Amniotic epithelial cell (primary cell): ENCODE measurements at regions not wholly inside any gene's neighbourhood (a gene's known extent, or its start where the extent isn't known, plus 50 kb on each side); places are given as distances from the start of the nearest gene placed in this dataset.
"Not testable (repeated sequence)": the region's sequence is repeated elsewhere in the genome, so short reads cannot be mapped to it uniquely, and the experiment has no call there.

ENCODE experiments used
- DNase-seq: peaks from one replicate; pipeline ENCODE4 v3.0.0-alpha.2; 2010; ENCODE audit warnings: low read depth

DNA sequence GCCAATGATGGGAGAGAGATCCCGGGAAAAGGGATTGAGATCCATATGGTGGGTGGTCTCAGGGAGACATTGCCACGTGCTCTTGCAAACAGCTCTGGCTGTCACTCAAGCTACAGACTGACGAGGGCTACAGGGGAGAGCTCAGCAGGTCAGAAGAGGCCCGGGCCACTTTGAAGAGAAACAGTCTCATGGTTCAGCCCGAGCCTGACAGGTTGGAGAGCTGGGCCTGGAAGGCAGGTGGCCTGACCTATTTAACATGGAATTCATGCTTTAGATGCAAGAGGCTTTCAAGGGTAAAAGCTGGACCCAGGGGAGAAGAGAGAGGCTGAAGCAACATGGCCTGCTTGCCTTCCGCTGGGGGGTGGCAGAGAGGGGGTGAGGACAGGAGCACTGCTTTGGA lies 81.0 kb upstream of the BRD7 start:
- DNase-seq: no peak

DNA sequence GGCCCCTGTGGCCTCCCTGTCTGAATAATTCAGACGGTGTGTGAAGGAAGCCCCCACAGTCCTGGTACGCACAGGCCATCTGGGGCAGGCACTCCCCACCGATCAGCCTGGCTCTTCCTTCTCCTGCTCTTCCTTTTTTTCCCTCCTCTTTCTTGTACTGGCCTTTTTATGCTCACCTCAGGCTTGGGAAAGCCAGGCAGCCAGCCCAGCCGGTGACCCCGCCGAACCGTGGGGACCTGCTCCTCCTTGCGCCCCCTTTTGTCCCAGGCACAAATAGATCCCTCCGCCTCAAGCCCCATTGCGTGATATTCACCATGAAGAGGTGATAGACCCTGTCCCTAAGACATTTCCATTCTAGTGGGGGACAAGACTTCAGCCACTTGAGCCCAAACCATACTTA lies 80.2 kb upstream of the BRD7 start:
- DNase-seq: no peak

DNA sequence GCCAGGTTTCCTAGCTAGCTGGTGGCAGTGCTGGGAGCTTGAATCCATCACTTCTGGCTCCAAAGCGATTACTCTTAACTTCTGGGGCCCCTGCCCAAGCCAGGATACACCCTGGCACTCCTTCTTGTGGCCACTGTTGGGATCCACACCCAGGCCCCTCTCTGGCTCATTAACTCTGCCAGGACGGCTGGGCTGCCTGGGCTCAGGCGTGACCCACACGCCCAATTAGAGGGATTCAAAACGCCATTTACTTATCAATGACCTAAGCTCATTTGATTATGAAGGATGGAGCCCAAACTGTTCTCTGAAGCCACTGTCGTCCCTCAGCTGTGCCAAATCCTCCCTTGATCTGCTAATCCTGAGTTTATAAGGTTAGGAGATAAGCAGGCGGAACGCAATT lies 79.7 kb upstream of the BRD7 start:
- no peak for DNase-seq

DNA sequence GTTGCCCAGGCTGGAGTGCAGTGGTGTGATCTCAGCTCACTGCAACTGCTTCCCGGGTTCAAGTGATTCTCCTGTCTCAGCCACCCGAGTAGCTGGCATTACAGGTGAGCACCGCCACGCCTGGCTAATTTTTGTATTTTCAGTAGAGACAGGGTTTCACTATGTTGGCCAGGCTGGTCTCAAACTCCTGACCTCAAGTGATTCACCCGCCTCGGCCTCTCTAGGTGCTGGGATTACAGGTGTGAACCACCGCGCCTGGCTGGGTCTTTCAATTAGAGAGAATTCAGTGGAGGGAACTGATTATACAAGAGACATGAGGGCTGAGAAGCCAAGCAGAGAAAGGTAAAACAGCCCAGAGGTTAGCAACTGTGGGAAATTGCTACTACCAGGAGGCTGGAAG lies 78.6 kb upstream of the BRD7 start:
- DNase-seq: not testable (repeated sequence)

DNA sequence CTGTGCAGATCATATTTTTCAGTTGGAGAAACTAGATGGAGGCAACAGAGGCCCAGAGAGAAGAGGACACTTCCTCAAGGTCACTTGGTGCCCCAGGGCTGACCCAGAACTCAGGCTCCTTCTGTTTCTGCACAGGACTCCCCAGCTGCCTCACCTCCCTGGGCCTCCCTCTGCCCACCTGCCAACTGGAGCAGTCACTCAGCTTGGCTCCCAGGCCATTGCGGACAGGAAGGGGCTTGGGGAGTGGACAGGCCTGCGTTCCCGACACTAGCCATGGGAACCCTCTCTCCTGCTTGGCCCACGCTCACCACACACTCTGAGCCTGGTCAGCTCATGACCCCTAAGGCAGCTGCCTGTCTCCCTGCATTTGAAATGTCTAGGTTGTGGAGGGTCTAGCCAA lies 78.1 kb upstream of the BRD7 start:
- DNase-seq: no peak

DNA sequence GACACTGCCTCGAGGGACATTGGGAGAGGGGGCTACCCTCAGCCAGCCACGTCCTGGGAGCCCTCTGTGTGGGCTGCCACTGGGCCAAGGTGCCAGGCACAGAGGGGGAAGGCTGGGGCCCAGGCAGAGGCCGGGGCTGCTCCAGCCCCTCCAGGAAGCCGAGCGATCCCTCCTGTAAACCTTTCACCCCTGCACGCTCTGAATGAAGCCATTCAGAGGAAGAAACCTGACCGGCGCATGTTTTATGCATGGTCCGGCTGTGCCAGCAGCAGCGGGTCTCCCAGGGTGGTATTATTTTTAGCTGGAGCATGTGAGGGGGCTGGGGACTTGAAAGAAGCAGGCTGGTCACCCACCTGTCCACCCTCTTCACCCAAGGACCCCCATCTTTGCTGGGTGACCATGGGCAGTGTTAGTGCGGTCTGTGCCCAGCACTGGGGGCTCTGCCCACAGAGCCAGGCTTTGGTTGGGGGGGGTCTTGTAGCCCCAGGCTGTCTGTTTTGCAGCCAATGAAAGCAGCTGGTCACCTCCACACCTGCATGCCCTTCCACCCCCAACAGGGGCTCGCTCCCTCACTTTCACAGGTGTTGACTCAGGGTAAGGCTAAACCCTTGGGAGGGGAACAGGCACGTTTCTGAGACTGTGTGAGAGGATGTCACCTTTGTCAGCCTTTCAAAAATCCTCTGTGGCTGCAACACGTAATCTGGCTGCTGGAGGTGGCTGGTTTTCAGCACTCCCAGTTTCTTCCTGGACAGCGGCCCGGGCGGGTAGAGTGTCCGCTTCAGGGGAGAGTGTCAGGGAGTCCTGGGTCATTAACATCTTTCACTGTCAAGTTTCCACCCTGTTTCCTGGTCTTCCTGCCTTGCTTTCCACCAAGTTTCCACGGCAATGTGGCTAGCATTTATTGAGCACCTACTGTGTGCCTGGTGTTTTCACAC lies 77.1 kb upstream of the BRD7 start:
- DNase-seq: no peak

DNA sequence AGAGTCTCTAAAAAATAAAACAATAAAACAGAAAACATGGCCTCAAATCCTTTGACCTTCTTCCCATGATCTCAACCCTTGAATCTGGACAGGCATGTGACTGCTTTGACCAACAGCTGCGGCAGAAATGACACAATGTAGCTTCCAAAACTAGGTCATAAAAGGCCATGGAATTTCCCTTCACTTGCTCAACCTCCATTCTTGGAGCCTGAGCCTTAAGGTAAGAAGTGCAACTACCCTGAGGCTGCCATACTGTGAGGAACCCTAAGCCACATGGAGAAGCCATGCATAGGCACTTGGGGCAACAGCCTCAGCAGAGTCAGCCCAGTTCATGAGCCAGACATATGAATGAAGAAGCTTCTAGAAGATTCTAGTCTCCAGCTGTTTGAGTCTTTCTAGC lies 75.7 kb upstream of the BRD7 start:
- peak; percentile 5 for DNase-seq

DNA sequence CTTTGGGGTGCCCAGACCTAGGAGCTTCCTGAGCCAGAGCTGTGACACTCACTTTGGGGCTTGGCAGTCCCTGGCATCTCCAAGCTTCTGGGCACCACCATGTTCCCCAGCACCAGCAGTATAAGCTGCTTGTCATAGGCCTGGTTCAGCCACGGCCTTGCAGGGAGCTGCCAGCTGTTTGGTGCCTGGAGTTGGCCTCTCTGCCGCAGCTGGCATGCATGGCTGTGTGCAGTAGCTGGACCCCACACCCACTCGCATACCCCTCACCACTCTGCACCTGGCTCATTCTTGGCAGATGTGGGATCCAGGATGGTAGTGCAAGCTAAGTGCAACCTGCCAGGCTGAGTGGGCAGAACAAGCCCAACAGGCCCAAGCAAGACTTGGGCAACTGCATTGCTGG lies 73.4 kb upstream of the BRD7 start:
- no peak for DNase-seq

DNA sequence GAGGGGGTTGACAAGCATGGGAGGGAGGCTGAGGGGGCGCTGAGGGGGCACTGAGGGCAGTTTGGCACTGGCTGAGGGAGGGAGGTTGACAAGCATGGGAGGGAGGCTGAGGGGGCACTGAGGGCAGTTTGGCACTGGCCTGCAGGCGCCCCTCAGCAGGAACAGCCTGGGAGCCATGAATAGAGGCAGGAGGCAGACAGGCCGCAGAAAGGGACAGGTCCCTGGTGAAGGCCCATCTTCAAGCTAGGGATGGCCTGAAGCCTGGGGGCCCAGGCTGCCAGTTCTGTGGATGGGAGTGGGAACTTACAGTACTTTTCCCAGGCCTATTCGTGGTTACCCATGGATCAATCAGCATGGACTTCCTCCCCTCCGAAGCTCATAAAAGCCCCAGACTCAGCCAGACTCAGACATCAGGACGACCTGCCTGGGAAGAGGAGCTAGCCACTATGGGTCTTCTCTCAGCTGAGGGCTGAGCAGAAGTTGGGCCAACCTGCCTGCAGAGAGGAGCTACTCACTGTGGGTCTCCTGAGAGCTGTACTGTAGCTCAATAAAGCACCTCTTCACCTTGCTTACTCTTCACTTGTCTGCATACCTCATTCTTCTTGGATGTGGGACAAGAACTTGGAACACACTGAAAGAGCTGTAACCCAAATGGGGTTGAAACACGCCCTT lies 72.8 kb upstream of the BRD7 start:
- no peak for DNase-seq

DNA sequence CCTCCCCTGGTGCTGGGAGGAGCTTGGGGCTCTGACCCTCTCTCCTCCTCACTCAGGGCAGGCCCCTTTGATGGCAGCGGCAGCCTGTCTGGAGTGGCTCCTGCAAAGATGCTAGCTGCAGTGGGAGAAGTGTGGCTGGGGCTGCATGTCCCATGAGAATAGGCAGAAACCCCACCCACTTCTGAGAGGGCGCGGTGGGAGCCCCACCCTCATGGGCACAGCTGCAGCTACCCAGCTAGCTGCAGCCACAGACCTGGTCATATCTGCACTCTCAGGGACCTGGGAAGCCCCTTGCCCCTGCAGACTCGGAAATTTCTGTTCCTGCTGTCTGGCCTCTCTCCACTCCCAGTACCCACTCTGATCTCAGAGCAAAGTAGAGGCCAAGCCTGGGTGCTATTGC lies 72.2 kb upstream of the BRD7 start:
- DNase-seq: no peak

DNA sequence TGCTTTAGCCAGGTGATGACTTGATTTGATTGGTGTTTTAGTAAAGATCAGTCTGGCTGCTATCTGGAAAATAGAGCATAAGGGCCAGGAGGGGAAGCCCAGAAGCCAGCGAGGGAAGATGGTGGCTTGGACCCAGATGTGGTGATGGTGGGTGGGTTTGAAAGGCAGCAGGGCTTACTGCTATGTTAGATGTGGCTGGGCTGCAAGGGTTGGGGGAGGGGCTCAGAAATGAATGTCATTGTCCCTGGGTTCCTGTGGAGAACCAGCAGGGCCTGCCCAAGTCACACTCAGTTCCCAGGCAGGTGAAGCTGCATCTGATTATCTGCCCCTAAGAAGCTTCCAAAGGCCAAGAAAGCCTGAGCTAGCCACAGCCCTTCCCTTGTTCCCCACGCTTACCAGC lies 71.7 kb upstream of the BRD7 start:
- no peak for DNase-seq

DNA sequence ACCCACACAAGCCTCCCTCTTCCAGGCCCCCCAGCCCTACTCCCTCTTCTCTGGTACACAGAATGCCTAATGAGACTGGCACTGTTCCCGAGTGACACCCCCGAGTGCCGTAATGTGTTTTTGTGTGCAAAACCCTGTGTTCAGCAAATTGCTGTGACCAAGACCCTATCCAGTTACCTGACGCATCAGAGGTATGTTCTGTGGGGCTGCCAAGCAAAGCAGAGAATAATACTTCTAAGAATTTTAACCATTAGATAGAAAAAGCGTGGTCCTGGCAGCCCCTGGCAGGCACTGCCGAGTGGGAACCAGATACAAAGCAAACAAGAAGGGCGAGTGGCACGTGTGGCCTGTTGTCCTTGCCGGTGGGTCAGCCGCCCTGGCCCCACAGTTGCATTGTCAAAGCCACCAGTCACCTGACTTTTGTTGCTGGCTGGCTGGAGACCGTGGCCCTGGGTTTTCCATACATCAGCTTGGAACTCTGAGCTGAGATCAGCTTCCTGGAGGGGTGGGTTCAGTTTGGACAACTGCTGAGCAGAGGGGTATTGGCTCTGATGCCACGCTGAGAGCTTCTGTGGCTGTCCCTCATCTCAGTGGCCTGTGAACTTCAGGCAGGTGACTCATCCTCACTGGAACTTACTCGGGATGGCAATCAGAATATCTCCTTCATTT lies 69.1 kb upstream of the BRD7 start:
- no peak for DNase-seq

DNA sequence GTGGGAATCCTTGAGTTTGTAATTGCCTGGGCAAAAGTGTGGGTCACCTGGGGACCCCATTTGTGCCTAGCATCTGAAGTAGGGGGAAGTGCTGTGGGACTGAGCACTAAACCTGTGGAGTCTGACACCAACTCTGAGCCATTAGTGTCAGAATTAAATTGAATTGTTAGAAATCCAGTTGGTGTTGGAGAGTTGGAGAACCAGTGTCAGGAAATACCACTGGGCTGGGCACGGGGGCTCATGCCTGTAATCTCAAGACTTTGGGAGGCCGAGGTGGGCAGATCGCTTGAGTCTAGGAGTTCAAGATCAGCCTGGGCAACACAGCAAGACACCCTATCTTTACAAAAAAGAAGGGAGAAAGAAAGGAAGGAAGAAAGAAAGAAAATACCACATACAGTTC lies 67.5 kb upstream of the BRD7 start:
- no peak for DNase-seq

DNA sequence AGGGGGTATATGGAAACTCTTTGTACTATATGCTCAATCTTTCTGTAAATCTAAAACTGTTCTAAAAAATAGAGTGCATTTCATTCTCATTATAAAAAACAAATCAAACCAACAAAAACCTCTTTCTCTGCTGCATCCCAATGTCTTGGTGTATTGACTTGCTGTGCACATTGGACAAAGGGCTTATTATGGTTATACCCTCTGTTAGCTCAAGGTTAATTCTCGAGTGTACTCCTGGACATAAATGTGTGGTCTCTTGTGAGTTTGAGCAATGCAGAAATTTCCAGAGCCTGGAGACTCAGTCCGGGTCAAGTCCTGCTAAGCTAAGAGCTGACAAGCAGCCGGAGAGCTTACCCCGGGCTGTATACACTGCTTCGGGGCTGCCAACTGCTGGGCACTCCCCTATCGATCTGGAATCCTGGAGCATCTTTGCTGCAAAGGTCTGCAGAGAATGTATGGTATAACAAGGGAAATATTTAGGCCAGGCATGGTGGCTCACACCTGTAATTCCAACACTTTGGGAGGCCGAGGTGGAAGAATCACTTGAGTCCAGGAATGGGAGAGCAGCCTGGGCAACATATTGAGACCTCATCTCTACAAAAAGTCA lies 66.2 kb upstream of the BRD7 start:
- DNase-seq: no peak

DNA sequence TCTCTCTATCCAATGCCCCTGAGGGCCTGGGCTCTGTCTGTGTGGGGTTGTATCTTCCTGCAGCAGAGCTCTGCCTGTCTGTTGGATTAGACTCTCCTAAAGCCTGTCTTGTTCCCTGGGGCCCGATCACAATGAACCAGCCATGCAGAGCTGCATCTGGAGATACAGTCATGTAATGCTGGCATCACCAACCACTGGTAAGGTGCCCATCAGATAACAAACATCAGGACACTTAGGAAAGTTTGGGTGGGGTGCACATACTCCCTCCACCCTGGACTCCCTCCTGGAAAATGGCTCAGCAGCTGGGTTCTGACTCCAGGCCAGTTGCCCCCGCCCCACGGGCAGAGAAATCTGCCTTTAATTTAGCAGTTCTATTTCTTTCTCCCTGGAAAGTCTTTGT lies 61.3 kb upstream of the BRD7 start:
- DNase-seq: no peak

DNA sequence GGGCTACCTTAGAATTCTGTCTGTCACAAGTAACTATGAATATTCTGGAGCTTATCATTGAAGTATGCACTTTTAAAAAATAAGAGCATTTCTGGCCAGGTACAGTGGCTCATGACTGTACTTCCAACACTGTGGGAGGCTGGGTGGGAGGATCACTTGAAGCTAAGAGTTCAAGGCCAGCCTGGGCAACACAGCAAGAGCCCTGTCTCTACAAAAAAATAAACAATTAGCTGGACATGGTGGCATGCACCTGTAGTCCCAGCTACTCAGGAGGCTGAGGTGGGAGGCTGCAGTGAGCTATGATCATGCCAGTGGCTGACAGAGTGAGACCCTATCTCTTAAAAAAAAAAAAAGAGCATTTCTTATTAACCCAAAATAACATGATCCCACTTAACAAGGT lies 60.0 kb upstream of the BRD7 start:
- DNase-seq: no peak

DNA sequence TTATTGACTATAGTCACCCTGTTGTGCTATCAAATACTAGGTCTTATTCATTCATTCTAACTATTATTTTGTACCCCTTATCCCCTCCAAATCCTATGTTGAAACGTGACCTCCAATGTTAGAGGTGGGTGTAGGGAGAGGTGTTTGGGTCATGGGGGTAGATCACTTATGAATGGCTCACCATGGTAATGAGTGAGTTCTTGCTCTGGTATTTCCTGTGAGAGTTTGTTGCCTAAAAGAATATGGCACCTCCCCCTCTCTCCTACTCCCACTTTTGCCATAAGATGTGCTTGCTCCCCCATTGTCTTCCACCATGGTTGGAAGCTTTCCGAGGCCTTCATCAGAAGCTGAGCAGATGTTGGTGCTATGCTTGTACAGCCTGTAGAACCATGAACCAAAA lies 59.3 kb upstream of the BRD7 start:
- no peak for DNase-seq

DNA sequence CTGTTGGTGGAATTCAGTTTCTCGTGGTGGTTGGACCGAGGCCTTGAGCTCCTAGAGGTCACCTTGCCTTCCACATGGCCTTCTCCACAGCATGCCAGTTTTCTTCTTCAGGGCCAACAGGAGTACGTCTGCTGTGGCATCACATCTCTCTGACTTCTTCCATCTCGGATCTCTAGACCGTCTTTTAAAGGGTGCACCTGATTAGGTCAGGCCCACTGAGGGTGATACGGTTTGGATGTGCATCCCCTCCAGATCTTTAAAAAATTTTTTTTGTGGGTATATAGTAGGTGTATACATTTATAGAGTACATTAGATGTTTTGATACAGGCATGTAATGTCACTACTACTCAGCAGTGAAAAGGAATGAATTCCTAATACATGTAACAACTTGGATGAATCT lies 58.3 kb upstream of the BRD7 start:
- no peak for DNase-seq

DNA sequence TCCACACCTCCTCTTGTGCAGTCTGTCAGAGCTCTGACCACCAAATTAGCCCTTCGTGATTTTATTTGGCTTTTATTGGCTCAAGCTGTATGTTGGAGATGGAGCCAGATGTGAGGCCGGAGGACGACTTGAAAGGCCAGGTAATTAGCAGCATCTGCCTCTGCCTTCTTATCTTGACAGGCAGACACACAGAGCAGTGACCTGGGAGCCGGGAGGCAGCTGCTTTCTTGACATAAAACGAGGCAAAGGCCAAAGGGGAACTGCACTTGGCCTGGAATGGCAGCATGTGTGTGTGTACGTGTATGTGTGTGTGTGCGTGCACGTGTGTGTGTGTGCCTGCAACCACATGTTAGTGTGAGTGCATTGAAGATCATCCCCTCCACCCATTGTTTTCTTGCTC lies 56.9 kb upstream of the BRD7 start:
- DNase-seq: no peak

DNA sequence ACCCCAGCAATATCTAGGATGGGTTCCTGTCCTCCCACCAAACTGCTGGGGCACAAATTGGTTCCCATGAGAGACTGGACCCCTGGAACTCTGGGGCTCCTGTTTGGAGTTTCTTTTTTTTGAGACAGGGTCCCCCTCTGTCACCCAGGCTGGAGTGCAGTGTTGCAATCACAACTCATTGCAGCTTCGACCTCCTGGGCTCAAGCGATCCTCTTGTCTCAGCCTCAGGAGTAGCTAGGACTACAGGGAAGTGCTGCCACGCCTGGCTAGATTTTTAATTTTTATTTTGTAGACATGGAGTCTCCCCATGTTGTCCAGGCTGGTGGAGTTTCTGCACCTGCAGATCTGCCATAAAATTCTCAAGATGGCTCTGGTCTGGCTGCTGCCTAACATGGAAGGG lies 56.3 kb upstream of the BRD7 start:
- no peak for DNase-seq

DNA sequence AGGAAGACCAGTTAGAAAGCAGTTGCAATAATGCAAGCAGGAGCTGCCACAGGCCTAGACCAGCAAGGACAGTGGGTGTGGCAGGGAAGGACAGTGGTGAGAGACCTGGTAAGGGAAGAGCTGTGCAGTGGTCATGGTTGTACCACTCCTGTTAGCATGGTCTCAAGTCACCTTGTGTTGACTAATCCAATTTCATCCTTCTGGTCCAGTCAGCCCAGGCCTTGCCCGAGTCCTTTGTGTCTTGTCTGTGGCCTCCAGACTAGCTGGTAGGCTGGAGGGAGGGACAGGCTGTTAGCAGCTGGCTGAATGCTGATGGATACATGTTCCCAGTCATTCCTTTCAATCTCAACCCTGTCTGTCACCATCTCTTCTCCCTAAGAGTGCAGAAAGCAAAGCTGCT lies 54.1 kb upstream of the BRD7 start:
- no peak for DNase-seq

DNA sequence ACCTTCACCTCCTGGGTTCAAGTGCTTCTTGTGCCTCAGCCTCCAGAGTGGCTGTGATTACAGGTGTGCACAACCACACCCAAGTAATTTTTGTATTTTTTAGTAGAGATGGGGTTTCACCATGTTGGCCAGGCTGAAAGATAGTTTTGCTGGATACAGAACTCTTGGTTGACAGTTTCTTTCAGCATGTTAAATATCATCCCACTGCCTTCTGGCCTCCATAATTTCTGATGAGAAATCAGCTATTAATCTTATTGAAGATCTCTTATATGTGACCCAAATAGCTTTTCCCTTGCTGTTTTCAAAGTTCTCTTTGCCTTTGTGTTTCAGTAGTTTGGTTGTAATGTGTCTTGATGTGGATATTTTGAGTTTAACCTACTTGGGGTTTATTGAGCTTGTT lies 50.3 kb upstream of the BRD7 start:
- no peak for DNase-seq
